Erythroblast (primary cell): ENCODE measurements at regions not wholly inside any gene's neighbourhood (a gene's known extent, or its start where the extent isn't known, plus 50 kb on each side); places are given as distances from the start of the nearest gene placed in this dataset.

Experiments used
- GATA1 ChIP-seq: IDR thresholded peaks from 2 replicates; pipeline ENCODE4 v1.6.1; 2011; ENCODE audit warnings: low read depth, mild to moderate bottlenecking, control low read depth, low read length, moderate library complexity
- POLR2A ChIP-seq: IDR thresholded peaks from 2 replicates; pipeline ENCODE4 v1.6.1; 2011; ENCODE audit warnings: mild to moderate bottlenecking, low read length

GRCh38 chr17:71118039-71118438 is 948.7 kb downstream of the KCNJ2 start:
- TF ChIP-seq POLR2A, result no peak
- TF ChIP-seq GATA1, result no peak
